GM19193 (cell line): ENCODE measurements at regions not wholly inside any gene's neighbourhood (a gene's known extent, or its start where the extent isn't known, plus 50 kb on each side); places are given as distances from the start of the nearest gene placed in this dataset.

Experiments
- POLR2A ChIP-seq: IDR thresholded peaks from 4 replicates; pipeline ENCODE4 v1.6.1; 2011; ENCODE audit not compliant: insufficient read depth, insufficient read length; ENCODE audit errors: extremely low read depth

DNA sequence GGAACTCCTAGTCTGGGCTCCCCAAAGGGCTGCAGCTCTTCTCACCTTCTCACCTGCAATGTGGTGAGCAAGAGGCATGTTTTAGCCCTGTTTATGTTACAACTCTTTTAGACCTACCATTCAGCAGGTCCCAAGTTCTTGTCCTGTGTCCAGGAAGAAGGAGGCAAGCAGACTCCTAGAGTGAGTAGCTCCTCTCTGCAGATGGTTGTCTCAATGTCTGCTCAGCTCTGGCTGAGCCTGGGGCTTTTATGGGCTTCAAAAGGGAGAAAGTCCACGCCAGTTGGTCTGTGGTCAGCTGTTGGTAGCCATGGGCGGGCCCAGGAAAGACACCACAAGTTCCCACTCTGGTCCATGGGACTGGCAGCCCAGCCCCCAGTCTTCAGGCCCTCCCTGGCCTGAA, 148.1 kb upstream of the HS6ST1 start:
- TF ChIP-seq POLR2A = no peak

- no peak for TF ChIP-seq POLR2A
These were observed 148.8 kb upstream of the HS6ST1 start for GRCh38 chr2:128467321-128467969.

DNA sequence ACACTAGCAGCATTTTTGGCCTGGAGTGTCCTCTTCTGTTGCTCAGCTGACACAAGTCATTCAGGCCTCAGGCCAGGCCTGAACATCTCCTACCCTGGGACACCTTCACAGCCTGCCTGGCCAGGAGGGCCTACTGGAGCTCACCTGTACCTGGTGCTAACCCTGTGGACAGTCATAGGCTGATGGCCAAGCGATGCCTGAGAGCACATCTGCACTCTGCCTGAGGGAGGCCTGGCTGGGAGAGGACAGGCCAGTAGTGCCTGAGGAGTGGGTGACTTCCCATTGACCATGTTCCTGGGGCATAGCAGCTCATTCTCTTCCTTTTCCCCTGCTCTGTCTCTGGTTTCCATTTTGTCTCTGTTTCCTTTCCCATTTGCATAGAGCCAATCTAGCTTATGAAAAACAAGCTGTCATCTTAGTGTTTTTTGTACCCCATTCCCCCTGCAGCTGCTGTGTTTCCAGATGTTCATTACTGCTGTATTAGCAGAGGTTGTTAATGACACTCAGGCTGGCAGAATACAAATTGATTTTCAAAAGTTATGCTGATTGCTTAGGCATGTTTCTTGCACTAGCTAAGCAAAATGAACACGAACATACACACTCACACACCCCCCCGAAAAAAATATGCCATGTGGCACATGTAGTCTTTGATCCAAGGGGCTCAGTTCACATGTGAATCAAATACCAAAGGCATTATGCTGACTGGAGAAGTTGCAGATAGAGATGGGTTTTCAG, 149.7 kb upstream of the HS6ST1 start:
- TF ChIP-seq POLR2A = no peak

DNA sequence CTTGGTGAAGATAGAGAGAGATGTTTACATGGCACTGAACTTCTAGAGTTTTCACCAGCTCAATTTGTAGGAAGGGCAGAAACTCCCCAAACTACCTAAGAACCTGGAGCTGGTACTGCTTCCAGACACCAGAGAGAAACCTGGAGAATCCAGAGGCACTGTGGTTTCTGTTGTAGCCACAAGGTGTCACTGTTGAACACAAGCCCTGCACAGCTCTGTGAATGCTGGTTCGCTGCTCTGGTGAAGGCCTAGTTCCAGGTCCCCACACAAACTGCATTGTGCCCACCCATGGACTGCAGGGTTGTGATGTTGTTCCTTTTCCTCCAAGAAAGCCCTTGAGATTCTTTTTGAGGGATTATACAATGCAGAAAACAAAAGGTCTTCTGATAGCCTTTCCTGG, 150.5 kb upstream of the HS6ST1 start:
- TF ChIP-seq POLR2A = no peak

- TF ChIP-seq POLR2A = no peak
These were observed 151.2 kb upstream of the HS6ST1 start for GRCh38 chr2:128469875-128470274.

- no peak for TF ChIP-seq POLR2A
These were observed 154.1 kb upstream of the HS6ST1 start for GRCh38 chr2:128472789-128473174.

DNA sequence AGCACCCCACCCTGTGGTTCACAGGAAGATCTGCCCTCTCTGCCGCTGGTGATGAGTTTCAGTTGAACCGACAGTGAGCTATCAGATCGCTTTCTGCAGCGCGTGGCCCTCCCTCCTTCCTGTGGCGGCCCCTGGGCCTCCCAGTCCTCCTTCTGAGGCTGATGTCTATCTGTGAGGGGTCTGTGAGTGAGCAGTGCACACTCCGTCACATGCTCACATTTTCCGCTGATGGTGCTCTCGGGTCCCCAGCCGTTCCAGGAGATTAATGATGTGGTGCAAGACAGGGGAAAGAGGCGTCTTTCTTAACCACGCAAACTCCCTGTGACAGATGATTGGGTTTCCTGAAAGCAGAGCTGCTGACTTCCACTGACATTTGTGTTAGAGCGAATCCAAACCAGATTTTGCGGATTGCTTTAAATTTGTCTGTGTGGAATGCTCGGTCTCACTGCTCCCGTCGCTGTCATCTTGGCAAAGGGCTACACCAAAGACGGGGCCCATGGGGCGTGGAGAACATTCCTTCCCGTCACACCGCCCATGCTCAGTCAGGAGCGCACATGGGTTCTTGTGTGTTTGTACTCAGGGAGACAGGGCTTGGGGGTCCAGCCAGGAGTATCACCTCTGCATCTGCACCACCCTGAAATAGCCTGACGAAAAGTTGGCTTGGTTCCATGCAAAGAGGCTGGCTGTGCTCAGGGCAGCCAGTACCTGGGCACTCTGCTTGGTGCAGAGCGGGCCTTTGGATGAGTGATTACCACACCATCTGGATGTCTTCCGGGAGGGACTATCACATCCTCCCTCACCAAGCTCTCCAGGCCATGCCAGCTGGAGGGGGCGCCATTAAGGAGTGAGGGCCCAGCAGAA, 154.7 kb upstream of the HS6ST1 start:
- TF ChIP-seq POLR2A = no peak

DNA sequence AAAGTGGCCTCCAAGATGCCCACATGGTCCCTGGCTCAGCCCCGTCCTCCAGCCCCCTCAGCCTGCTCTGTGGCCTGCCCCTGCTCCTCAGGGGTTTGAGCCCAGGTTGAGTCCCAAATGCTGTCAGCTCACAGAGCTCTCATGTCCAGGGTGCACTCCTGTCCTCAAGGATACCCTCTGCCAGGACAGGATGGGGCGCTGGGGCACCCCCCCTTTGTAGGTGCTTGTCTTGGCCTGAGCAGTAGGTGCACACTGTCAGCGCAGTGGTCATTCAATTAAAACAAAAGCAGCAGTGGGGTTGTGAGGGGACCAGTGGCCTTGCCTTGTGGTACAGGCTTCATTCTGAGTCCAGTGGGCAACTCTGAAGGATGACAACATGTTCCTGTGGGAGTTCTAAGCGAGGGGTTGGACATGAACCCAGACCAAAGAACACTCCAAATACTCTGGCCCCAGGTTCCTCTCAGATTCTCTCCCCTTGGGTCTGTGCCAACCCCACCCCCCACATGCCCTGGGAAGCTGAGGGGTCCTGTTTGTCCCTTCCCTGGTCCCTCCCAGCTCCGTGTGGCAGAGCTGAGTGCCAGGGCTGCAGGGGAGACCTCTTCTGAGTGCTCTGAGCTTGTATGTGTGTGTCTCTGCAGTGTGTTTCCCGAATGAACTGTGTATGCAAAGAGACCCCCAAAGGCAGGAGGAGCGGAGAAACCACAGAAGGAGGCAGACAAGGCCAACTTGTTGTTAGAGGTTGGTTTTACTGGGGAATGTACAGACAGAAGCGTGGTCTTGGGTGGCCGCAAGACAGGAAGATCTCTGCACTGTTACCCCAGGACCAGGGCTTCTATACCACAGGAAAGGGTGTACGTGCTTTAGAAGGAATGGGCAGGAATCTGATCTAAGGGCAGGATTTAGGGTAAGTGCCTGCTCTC, 155.6 kb upstream of the HS6ST1 start:
- TF ChIP-seq POLR2A = no peak

- TF ChIP-seq POLR2A = no peak
These were observed 156.3 kb upstream of the HS6ST1 start for GRCh38 chr2:128474962-128475361.

- no peak for TF ChIP-seq POLR2A
These were observed 157.0 kb upstream of the HS6ST1 start for GRCh38 chr2:128475427-128476211.

- TF ChIP-seq POLR2A = no peak
These were observed 158.6 kb upstream of the HS6ST1 start for GRCh38 chr2:128477026-128477820.

DNA sequence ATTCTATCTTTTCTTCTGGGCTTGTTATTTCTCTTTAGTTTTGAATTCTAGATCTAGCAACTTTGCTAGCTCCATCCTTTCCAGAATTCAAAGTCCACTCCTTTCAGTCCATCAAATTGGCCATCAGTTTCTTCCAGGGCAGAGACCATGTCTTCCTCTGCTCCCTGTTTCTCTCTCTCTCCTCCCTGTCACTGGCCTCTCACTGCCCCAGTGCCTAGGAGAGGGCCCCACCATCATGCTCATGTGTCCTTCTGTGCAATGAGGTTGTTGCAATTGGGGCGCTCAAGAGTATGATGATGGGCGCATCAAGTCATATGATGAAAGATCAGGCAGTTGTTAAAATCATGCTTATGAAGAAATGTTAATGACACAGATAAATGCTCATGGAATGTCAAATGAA, 159.2 kb upstream of the HS6ST1 start:
- TF ChIP-seq POLR2A = no peak
